ENCODE measurements at regions not wholly inside any gene's neighbourhood (a gene's known extent, or its start where the extent isn't known, plus 50 kb on each side); places are given as distances from the start of the nearest gene placed in this dataset.

DNA sequence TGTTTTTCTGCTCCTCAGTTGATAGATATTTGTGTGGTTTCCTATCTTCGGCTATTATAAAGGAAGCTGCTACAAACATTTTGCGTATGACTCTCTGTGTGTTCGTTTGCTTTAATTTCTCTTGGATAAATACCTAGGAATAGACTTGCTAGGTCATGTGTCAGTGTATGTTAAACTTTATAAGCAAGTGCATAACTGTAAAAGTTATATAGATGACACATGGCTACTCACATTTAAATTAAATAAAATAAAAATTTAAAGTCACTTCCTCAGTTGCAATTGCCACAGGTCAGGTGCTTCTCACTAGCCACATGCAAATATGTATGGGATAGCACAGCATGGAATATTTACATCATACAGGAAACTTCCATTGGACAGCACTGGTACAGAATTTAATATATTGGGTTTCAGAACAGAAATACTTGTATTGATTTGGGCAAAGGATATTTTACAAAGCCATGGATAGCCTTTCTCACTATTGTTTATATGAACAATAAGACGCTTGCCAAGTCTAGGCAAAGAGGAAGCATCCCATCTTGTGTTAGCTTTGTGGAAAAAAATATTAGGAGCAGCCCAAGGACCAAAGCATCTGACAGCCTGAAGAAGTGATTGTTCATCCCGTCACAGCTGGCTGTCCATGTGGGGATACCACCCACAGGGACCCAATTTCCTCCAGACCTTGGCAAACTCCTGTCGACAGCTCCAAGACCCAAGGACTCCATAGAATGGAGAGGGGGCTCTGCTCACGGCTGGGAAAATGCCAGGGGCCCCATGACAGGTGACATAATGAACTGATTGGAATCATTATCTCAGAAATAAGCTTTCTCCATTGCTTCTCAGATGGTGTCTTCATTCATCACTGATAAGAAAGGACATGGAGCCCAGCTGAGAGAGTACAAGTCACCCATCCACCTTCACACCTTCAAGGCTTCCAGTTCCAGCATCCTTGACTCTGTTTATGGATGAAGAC lies 196.7 kb downstream of the SH3BP4 start:
- DNase-seq: no peak
- H3K4me3 ChIP-seq (ENCODE audit: low read length): no peak overlapping the region
- TF ChIP-seq EZH2 (optimal IDR thresholded peaks at IDR 0.05; ENCODE audit: low read depth, low read length): no peak
- TF ChIP-seq, protein P1, sequence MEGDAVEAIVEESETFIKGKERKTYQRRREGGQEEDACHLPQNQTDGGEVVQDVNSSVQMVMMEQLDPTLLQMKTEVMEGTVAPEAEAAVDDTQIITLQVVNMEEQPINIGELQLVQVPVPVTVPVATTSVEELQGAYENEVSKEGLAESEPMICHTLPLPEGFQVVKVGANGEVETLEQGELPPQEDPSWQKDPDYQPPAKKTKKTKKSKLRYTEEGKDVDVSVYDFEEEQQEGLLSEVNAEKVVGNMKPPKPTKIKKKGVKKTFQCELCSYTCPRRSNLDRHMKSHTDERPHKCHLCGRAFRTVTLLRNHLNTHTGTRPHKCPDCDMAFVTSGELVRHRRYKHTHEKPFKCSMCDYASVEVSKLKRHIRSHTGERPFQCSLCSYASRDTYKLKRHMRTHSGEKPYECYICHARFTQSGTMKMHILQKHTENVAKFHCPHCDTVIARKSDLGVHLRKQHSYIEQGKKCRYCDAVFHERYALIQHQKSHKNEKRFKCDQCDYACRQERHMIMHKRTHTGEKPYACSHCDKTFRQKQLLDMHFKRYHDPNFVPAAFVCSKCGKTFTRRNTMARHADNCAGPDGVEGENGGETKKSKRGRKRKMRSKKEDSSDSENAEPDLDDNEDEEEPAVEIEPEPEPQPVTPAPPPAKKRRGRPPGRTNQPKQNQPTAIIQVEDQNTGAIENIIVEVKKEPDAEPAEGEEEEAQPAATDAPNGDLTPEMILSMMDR (IDR thresholded peaks at IDR 0.05; ENCODE audit: low read length): no peak
- TF ChIP-seq EZH2phosphoT487 (IDR thresholded peaks at IDR 0.05; ENCODE audit: low read length): no peak
- H3K4me2 ChIP-seq (ENCODE audit: low read depth, low read length): no peak overlapping the region
- no peak overlapping the region for H3K27ac ChIP-seq (ENCODE audit: low read length)
- peaks cover 7% of the 10 kb centered on the region; the same call in 1 of the 2 replicates for H3K4me1 ChIP-seq (ENCODE audit: low read length)
- H3K79me2 ChIP-seq (ENCODE audit: low read length): no peaks in the 10 kb centered on the region
- H4K20me1 ChIP-seq (ENCODE audit: insufficient read depth, low read length): no peaks in the 10 kb centered on the region
- no peaks in the 10 kb centered on the region for H3K9me2 ChIP-seq (replicated peaks; ENCODE audit: insufficient read depth, low read length)
- no peak overlapping the region for H3K9ac ChIP-seq (ENCODE audit: low read length)
- H3F3A ChIP-seq (ENCODE audit: insufficient read depth, low read length): no peaks in the 10 kb centered on the region
- H3K27me3 ChIP-seq (replicated peaks; ENCODE audit: insufficient read depth, low read length): no peaks in the 10 kb centered on the region
- H2AFZ ChIP-seq (ENCODE audit: low read length): no peak overlapping the region
- no peaks in the 10 kb centered on the region for H3K36me3 ChIP-seq (replicated peaks; ENCODE audit: insufficient read depth, low read length)
- H3K9me3 ChIP-seq (replicated peaks; ENCODE audit: insufficient read depth, low read length): no peaks in the 10 kb centered on the region

DNA sequence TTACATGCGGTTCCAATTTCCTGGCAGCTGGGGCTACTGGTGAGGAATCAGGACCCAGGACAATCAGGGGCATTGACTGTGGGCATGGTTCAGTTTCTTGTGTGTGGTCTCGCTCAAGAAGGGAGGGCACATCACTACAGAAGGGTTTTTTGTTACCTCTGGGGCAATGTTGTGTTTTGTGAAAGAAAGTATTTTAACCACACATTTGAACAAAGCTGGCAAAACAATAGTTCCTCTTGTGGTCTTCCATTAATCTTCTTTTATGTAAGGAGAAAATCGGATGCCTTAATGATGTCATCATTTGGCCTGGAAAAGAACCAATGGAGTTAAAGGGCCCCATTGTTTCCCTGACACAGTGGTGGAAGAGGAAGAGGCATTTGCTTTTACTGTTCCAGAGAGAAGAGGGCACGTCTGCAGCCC lies 197.4 kb downstream of the SH3BP4 start:
- Histone ChIP-seq H3K4me2 (ENCODE audit: low read depth, low read length) (no peak overlapping the region), H3K9me2 (replicated peaks; ENCODE audit: insufficient read depth, low read length) (no peaks in the 10 kb centered on the region), H3K9ac (ENCODE audit: low read length) (no peak overlapping the region), H3K4me1 (ENCODE audit: low read length) (peaks cover 7% of the 10 kb centered on the region; the same call in 1 of the 2 replicates), H2AFZ (ENCODE audit: low read length) (no peak overlapping the region), H3K9me3 (replicated peaks; ENCODE audit: insufficient read depth, low read length) (no peaks in the 10 kb centered on the region), H3K27ac (ENCODE audit: low read length) (no peak overlapping the region), H3K36me3 (replicated peaks; ENCODE audit: insufficient read depth, low read length) (no peaks in the 10 kb centered on the region), H3K4me3 (ENCODE audit: low read length) (no peak overlapping the region), H3K79me2 (ENCODE audit: low read length) (no peaks in the 10 kb centered on the region), H3K27me3 (replicated peaks; ENCODE audit: insufficient read depth, low read length) (no peaks in the 10 kb centered on the region), H4K20me1 (ENCODE audit: insufficient read depth, low read length) (no peaks in the 10 kb centered on the region), H3F3A (ENCODE audit: insufficient read depth, low read length) (no peaks in the 10 kb centered on the region)
- TF ChIP-seq EZH2 (optimal IDR thresholded peaks at IDR 0.05; ENCODE audit: low read depth, low read length) (no peak), EZH2phosphoT487 (IDR thresholded peaks at IDR 0.05; ENCODE audit: low read length) (no peak)
- TF ChIP-seq, protein P1 (IDR thresholded peaks at IDR 0.05; ENCODE audit: low read length): no peak
- no peak for DNase-seq

DNA sequence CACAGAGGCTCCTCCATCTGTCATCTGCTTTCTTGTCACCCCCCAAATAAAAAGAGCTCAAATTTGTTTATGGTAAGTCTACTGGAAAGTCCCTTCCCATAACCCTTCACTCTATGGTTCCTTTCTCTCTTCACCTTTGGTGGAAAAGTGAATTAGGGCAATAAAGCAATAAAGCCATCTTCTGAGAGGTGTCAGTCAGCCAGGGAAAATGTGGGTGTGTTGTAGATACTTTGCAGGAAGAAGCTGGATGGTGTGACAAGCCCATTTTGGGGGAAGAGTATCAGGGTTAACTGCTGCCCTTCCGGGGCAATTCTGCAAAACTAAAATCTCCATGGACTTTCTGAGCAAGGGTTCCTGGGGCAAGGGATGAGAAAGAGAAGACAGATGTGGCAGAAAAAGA lies 197.9 kb downstream of the SH3BP4 start:
- Histone ChIP-seq H3K36me3 (replicated peaks; ENCODE audit: insufficient read depth, low read length) (no peaks in the 10 kb centered on the region), H3K9ac (ENCODE audit: low read length) (no peak overlapping the region), H3K27me3 (replicated peaks; ENCODE audit: insufficient read depth, low read length) (no peaks in the 10 kb centered on the region), H3K4me3 (ENCODE audit: low read length) (no peak overlapping the region), H3K4me2 (ENCODE audit: low read depth, low read length) (no peak overlapping the region), H3K27ac (ENCODE audit: low read length) (no peak overlapping the region), H3K4me1 (ENCODE audit: low read length) (peaks cover 7% of the 10 kb centered on the region; the same call in 1 of the 2 replicates), H4K20me1 (ENCODE audit: insufficient read depth, low read length) (no peaks in the 10 kb centered on the region), H3K9me2 (replicated peaks; ENCODE audit: insufficient read depth, low read length) (no peaks in the 10 kb centered on the region), H3K79me2 (ENCODE audit: low read length) (no peaks in the 10 kb centered on the region), H3K9me3 (replicated peaks; ENCODE audit: insufficient read depth, low read length) (no peaks in the 10 kb centered on the region), H2AFZ (ENCODE audit: low read length) (no peak overlapping the region), H3F3A (ENCODE audit: insufficient read depth, low read length) (no peaks in the 10 kb centered on the region)
- no peak for DNase-seq
- TF ChIP-seq EZH2phosphoT487 (IDR thresholded peaks at IDR 0.05; ENCODE audit: low read length) (no peak), EZH2 (optimal IDR thresholded peaks at IDR 0.05; ENCODE audit: low read depth, low read length) (no peak)
- TF ChIP-seq, protein P1 (IDR thresholded peaks at IDR 0.05; ENCODE audit: low read length): no peak

All from MM.1S (cell line).